AG20443 (cell line): ENCODE measurements at regions not wholly inside any gene's neighbourhood (a gene's known extent, or its start where the extent isn't known, plus 50 kb on each side); places are given as distances from the start of the nearest gene placed in this dataset.

Experiments
- DNase-seq: peaks from one replicate; pipeline ENCODE4 v3.0.0; 2012; ENCODE audit warnings: low spot score, mixed read lengths

- no peak for DNase-seq
Observed at GRCh38 chr5:167753725-167754490, 537.5 kb upstream of the WWC1 start.

GRCh38 chr5:167754501-167755021, 536.9 kb upstream of the WWC1 start:
- peak; percentile 74 for DNase-seq

GRCh38 chr5:167755420-167755819, 536.0 kb upstream of the WWC1 start:
- DNase-seq = no peak

- peak; percentile 22 for DNase-seq
Observed at GRCh38 chr5:167759057-167759821, 532.2 kb upstream of the WWC1 start.

- peak; percentile 65 for DNase-seq
Observed at GRCh38 chr5:167763772-167764171, 527.7 kb upstream of the WWC1 start.

GRCh38 chr5:167764641-167765289, 526.7 kb upstream of the WWC1 start:
- DNase-seq = no peak

GRCh38 chr5:167765352-167765751, 526.1 kb upstream of the WWC1 start:
- no peak for DNase-seq

- no peak for DNase-seq
Observed at GRCh38 chr5:167766957-167767356, 524.5 kb upstream of the WWC1 start.

- no peak for DNase-seq
Observed at GRCh38 chr5:167767795-167768194, 523.6 kb upstream of the WWC1 start.

GRCh38 chr5:167769846-167770413, 521.5 kb upstream of the WWC1 start:
- no peak for DNase-seq

- DNase-seq = peak; percentile 67
Observed at GRCh38 chr5:167770461-167770860, 521.0 kb upstream of the WWC1 start.

GRCh38 chr5:167771571-167771970, 519.9 kb upstream of the WWC1 start:
- DNase-seq = no peak

- no peak for DNase-seq
Observed at GRCh38 chr5:167773668-167774301, 517.7 kb upstream of the WWC1 start.

GRCh38 chr5:167777746-167778145, 513.7 kb upstream of the WWC1 start:
- DNase-seq = peak; percentile 64

- DNase-seq = no peak
Observed at GRCh38 chr5:167778228-167778627, 513.2 kb upstream of the WWC1 start.

GRCh38 chr5:167779644-167780043, 511.8 kb upstream of the WWC1 start:
- no peak for DNase-seq

- DNase-seq = no peak
Observed at GRCh38 chr5:167780177-167780576, 511.3 kb upstream of the WWC1 start.

- no peak for DNase-seq
Observed at GRCh38 chr5:167783145-167783817, 508.2 kb upstream of the WWC1 start.

GRCh38 chr5:167785106-167785505, 506.3 kb upstream of the WWC1 start:
- DNase-seq = no peak

GRCh38 chr5:167785901-167786300, 505.5 kb upstream of the WWC1 start:
- peak; percentile 28 for DNase-seq

GRCh38 chr5:167786871-167787578, 504.4 kb upstream of the WWC1 start:
- DNase-seq = peak; percentile 26
